Left hindlimb (tissue), 1 donor: ENCODE measurements at regions not wholly inside any gene's neighbourhood (a gene's known extent, or its start where the extent isn't known, plus 50 kb on each side); places are given as distances from the start of the nearest gene placed in this dataset.

ENCODE experiments used
- DNase-seq: peaks from one replicate; pipeline ENCODE4 v3.0.0-alpha.2; 2018

- no peak for DNase-seq
Observed at GRCh38 chr1:240667351-240667750, 55.4 kb upstream of the GREM2 start.

DNA sequence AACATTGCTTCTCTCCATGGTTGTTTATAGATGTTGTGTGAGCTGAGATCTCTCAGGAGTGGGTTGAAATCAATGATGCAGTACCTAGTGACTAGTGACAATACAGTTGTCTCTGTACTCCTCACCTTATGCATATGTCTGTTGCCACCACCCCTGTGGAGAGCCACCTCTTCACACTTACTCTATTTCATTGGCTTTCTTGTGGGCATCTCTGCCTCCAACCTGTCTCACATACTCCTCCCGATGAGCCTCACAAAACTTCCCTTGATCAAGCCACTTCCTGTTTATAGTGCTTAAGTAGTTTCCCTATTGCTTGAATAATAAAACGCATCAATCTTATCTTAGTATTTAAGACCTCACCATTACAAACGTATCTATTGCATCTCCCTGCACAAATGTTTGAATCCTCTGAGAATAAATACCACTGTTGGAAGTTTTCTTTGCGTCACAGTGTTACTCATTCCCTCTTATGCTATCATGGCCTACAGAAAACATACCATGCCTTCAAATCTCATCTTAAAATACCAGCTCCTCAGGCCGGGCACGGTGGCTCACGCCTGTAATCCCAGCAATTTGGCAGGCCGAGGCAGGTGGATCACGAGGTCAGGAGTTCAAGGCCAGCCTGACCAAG, 54.7 kb upstream of the GREM2 start:
- no peak for DNase-seq

GRCh38 chr1:240663169-240663879, 51.4 kb upstream of the GREM2 start:
- no peak for DNase-seq
